H9 (cell line): ENCODE measurements at regions not wholly inside any gene's neighbourhood (a gene's known extent, or its start where the extent isn't known, plus 50 kb on each side); places are given as distances from the start of the nearest gene placed in this dataset.

Experiments
- DNase-seq: peaks from one replicate; pipeline ENCODE4 v3.0.0-alpha.2; 2017
- H2AFZ ChIP-seq: one replicate; pipeline ENCODE4 v1.6.1; 2013; ENCODE audit warnings: mild to moderate bottlenecking, low read length, control low read depth, moderate library complexity
- H2AK5ac ChIP-seq: 2 replicates; pipeline ENCODE4 v1.6.1; 2013; ENCODE audit warnings: low read length, control low read depth, mixed read lengths; ENCODE audit not compliant: insufficient read length
- H2BK120ac ChIP-seq: one replicate; pipeline ENCODE4 v1.6.1; 2013; ENCODE audit warnings: low read depth, mild to moderate bottlenecking, low read length, control low read depth, inconsistent platforms; ENCODE audit not compliant: poor library complexity, severe bottlenecking
- H2BK12ac ChIP-seq: 2 replicates; pipeline ENCODE4 v1.6.1; 2013; ENCODE audit warnings: low read length, control low read depth, mixed read lengths, low read depth; ENCODE audit not compliant: insufficient read length
- H2BK15ac ChIP-seq: 2 replicates; pipeline ENCODE4 v1.6.1; 2013; ENCODE audit warnings: low read depth, low read length, control low read depth
- H2BK20ac ChIP-seq: one replicate; pipeline ENCODE4 v1.6.1; 2013; ENCODE audit warnings: low read depth, mild to moderate bottlenecking, low read length, control low read depth, inconsistent platforms; ENCODE audit not compliant: poor library complexity, severe bottlenecking
- H2BK5ac ChIP-seq: 2 replicates; pipeline ENCODE4 v1.6.1; 2013; ENCODE audit warnings: low read length, control low read depth, mixed read lengths; ENCODE audit not compliant: insufficient read length
- H3K14ac ChIP-seq: 2 replicates; pipeline ENCODE4 v1.6.1; 2013; ENCODE audit warnings: low read length, control low read depth; ENCODE audit not compliant: insufficient read depth
- H3K18ac ChIP-seq: 2 replicates; pipeline ENCODE4 v1.6.1; 2013; ENCODE audit warnings: low read depth, mild to moderate bottlenecking, mixed read lengths, low read length, control low read depth; ENCODE audit not compliant: insufficient read length
- H3K23ac ChIP-seq: 2 replicates; pipeline ENCODE4 v1.6.1; 2013; ENCODE audit warnings: low read length, control low read depth, mixed read lengths, low read depth; ENCODE audit not compliant: insufficient read length
- H3K23me2 ChIP-seq: 2 replicates; pipeline ENCODE4 v1.6.1; 2013; ENCODE audit warnings: low read depth, mild to moderate bottlenecking, mixed read lengths, low read length, control low read depth; ENCODE audit not compliant: insufficient read length, poor library complexity, severe bottlenecking
- H3K27ac ChIP-seq: 2 replicates; pipeline ENCODE4 v1.5.1; 2013; ENCODE audit warnings: low read length, control low read depth, mixed read lengths, low read depth; ENCODE audit not compliant: insufficient read length
- H3K27me3 ChIP-seq: 2 replicates; pipeline ENCODE4 v1.6.1; 2013; ENCODE audit warnings: low read length, control low read depth, inconsistent platforms; ENCODE audit not compliant: insufficient read depth
- H3K4ac ChIP-seq: 2 replicates; pipeline ENCODE4 v1.6.1; 2013; ENCODE audit warnings: low read depth, mild to moderate bottlenecking, control low read depth, inconsistent platforms, low read length, moderate library complexity
- H3K4me1 ChIP-seq: 2 replicates; pipeline ENCODE4 v1.6.1; 2013; ENCODE audit warnings: low read length, control low read depth, inconsistent platforms; ENCODE audit not compliant: insufficient read depth
- H3K4me2 ChIP-seq: 2 replicates; pipeline ENCODE4 v1.6.1; 2013; ENCODE audit warnings: low read length, control low read depth, mixed read lengths; ENCODE audit not compliant: insufficient read length, insufficient read depth
- H3K56ac ChIP-seq: 2 replicates; pipeline ENCODE4 v1.6.1; 2013; ENCODE audit warnings: low read depth, mild to moderate bottlenecking, mixed read lengths, low read length, control low read depth; ENCODE audit not compliant: insufficient read length
- H3K79me1 ChIP-seq: 2 replicates; pipeline ENCODE4 v1.6.1; 2013; ENCODE audit warnings: low read depth, mild to moderate bottlenecking, moderate library complexity, low read length, control low read depth, inconsistent platforms; ENCODE audit not compliant: insufficient read depth, poor library complexity, severe bottlenecking
- H3K79me2 ChIP-seq: 2 replicates; pipeline ENCODE4 v1.6.1; 2013; ENCODE audit warnings: low read length, control low read depth, inconsistent platforms; ENCODE audit not compliant: insufficient read depth
- H3K9ac ChIP-seq: 2 replicates; pipeline ENCODE4 v1.6.1; 2013; ENCODE audit warnings: low read length, control low read depth, mixed read lengths; ENCODE audit not compliant: insufficient read length; ENCODE audit errors: extremely low read depth
- H3K9me3 ChIP-seq: one replicate; pipeline ENCODE4 v1.6.1; 2013; ENCODE audit warnings: low read depth, low read length, inconsistent platforms; ENCODE audit not compliant: control insufficient read depth
- H3T11ph ChIP-seq: one replicate; pipeline ENCODE4 v1.6.1; 2013; ENCODE audit warnings: mild to moderate bottlenecking, low read length, control low read depth, inconsistent platforms
- H4K20me1 ChIP-seq: one replicate; pipeline ENCODE4 v1.6.1; 2013; ENCODE audit not compliant: control insufficient read depth, insufficient read length, insufficient read depth
- H4K5ac ChIP-seq: 2 replicates; pipeline ENCODE4 v1.6.1; 2013; ENCODE audit warnings: low read depth, mild to moderate bottlenecking, mixed read lengths, low read length, control low read depth; ENCODE audit not compliant: insufficient read length
- H4K8ac ChIP-seq: replicated peaks from 2 replicates; pipeline ENCODE4 v1.6.1; 2013; ENCODE audit warnings: low read length, control low read depth, mixed read lengths, low read depth; ENCODE audit not compliant: insufficient read length
- H4K91ac ChIP-seq: 2 replicates; pipeline ENCODE4 v1.6.1; 2013; ENCODE audit warnings: low read depth, mild to moderate bottlenecking, moderate library complexity, mixed read lengths, low read length, control low read depth; ENCODE audit not compliant: insufficient read length
- H3K27ac Mint-ChIP-seq, 3 experiments: 2 replicates in 2 of 3; 3 replicates in 1 of 3; pipeline ENCODE4 v1.8.0; 2020 to 2021; ENCODE audit warnings: mixed read lengths in 3 of 3, mild to moderate bottlenecking in 1 of 3, moderate library complexity in 1 of 3
- H3K27me3 Mint-ChIP-seq: 2 replicates; pipeline ENCODE4 v1.8.0; 2021; ENCODE audit warnings: low read depth, mild to moderate bottlenecking, moderate library complexity, mixed read lengths
- H3K36me3 Mint-ChIP-seq, 3 experiments: 2 replicates in 2 of 3; 3 replicates in 1 of 3; pipeline ENCODE4 v1.8.0; 2020 to 2021; ENCODE audit warnings: low read depth in 3 of 3, mixed read lengths in 3 of 3; ENCODE audit not compliant: insufficient read depth in 1 of 3
- H3K4me1 Mint-ChIP-seq, 2 experiments: 2 replicates each; pipeline ENCODE4 v1.8.0; 2020; ENCODE audit warnings: mixed read lengths in 2 of 2
- H3K4me3 Mint-ChIP-seq, 2 experiments: 2 replicates in 1 of 2; 3 replicates in 1 of 2; pipeline ENCODE4 v1.8.0; 2020 to 2021; ENCODE audit warnings: mild to moderate bottlenecking in 2 of 2, mixed read lengths in 2 of 2, moderate library complexity in 1 of 2
- H3K9me3 Mint-ChIP-seq, 2 experiments: 2 replicates in 1 of 2; 3 replicates in 1 of 2; pipeline ENCODE4 v1.8.0; 2020; ENCODE audit warnings: mild to moderate bottlenecking in 2 of 2, mixed read lengths in 2 of 2, moderate library complexity in 1 of 2
- CTCF ChIP-seq: fragments of 200-600 bp; sonication (generic); conservative IDR thresholded peaks from 3 replicates; pipeline ENCODE4 v1.8.0; 2021; ENCODE audit warnings: antibody characterized with exemption, mild to moderate bottlenecking
- WGBS: extraction: QIAGEN DNeasy Blood & Tissue Kit; methylation state at CpG from one replicate; pipeline ENCODE4 v1.1.7; 2013; ENCODE audit warnings: missing lambda C conversion rate, low lambda C conversion rate, mixed read lengths; ENCODE audit not compliant: insufficient read length; ENCODE audit errors: extremely low coverage; 5-methylcytosine and 5-hydroxymethylcytosine counted together

GRCh38 chr1:189434461-189434860 lies 1043.2 kb downstream of the BRINP3 start:
- WGBS = no CpG with 5 or more reads among the region's 1 CpG
- H3K27ac Mint-ChIP-seq = no peak overlapping the region
- H2BK15ac ChIP-seq = no peak overlapping the region

More at GRCh38 chr1:189434461-189434860, 1043.2 kb downstream of the BRINP3 start:
- Histone ChIP-seq H4K8ac (no peak overlapping the region), H2BK5ac (no peak overlapping the region), H2BK12ac (no peak overlapping the region), H4K5ac (no peak overlapping the region), H2BK120ac (no peak overlapping the region), H3K79me2 (no peaks in the 10 kb centered on the region), H3K9me3 (no peaks in the 10 kb centered on the region), H2AK5ac (no peak overlapping the region), H3K79me1 (no peaks in the 10 kb centered on the region), H3K9ac (no peak overlapping the region), H3T11ph (no peak overlapping the region), H3K4me2 (no peak overlapping the region), H2BK20ac (no peak overlapping the region), H3K14ac (no peak overlapping the region), H3K27me3 (no peaks in the 10 kb centered on the region), H3K18ac (no peak overlapping the region), H3K56ac (no peak overlapping the region), H4K20me1 (no peaks in the 10 kb centered on the region), H3K4me1 (no peaks in the 10 kb centered on the region), H2AFZ (no peak overlapping the region), H3K23me2 (no peaks in the 10 kb centered on the region), H3K23ac (no peak overlapping the region), H4K91ac (no peak overlapping the region), H3K27ac (no peak overlapping the region), H3K4ac (no peak overlapping the region)
- no peak overlapping the region for H3K4me3 Mint-ChIP-seq
- peaks cover 0 to 3% (median 0%) of the 10 kb centered on the region in 3 experiments; a peak in 1 of 7 replicates for H3K36me3 Mint-ChIP-seq
- no peaks in the 10 kb centered on the region for H3K4me1 Mint-ChIP-seq
- H3K9me3 Mint-ChIP-seq = no peaks in the 10 kb centered on the region
- no peaks in the 10 kb centered on the region for H3K27me3 Mint-ChIP-seq
- TF ChIP-seq CTCF = no peak
- no peak for DNase-seq
